ENCODE measurements at regions not wholly inside any gene's neighbourhood (a gene's known extent, or its start where the extent isn't known, plus 50 kb on each side); places are given as distances from the start of the nearest gene placed in this dataset.

GRCh38 chr16:55209626-55210025 lies 114.4 kb upstream of the IRX6 start:
- ATAC-seq (ENCODE audit: low read depth) (no peak), DNase-seq (no peak)
- no peaks in the 10 kb centered on the region for H3K79me2 ChIP-seq (ENCODE audit: control insufficient read depth, insufficient read depth, low read length)
- no peaks in the 10 kb centered on the region for H3K9me3 ChIP-seq (ENCODE audit: control extremely low read depth in 1 of 3, control insufficient read depth in 2 of 3, insufficient read depth in 1 of 3, low read length in 2 of 3)
- Mint-ChIP-seq H3K4me1 (no peaks in the 10 kb centered on the region), H3K4me3 (no peak overlapping the region), H3K27me3 (peaks cover 4% of the 10 kb centered on the region), H3K9me3 (ENCODE audit: insufficient read depth) (no peaks in the 10 kb centered on the region), H3K27ac (no peak overlapping the region)
- H3K4me2 ChIP-seq (replicated peaks; ENCODE audit: low read depth, low read length, poor library complexity, severe bottlenecking): no peak overlapping the region
- H2AFZ ChIP-seq (ENCODE audit: insufficient read depth, low read depth, low read length, poor library complexity, severe bottlenecking): no peak overlapping the region
- no peaks in the 10 kb centered on the region for H4K20me1 ChIP-seq (ENCODE audit: control insufficient read depth, insufficient read depth, low read length, poor library complexity, severe bottlenecking)
- H3K4me1 ChIP-seq (ENCODE audit: control insufficient read depth in 2 of 2, insufficient read depth in 2 of 2, low read length in 2 of 2): no peaks in the 10 kb centered on the region
- no peak overlapping the region for H3K9ac ChIP-seq (ENCODE audit: low read length)
- no peak for TF ChIP-seq EZH2 (IDR thresholded peaks at IDR 0.05; ENCODE audit: borderline replicate concordance, insufficient read depth, low read depth, low read length, poor library complexity, severe bottlenecking)
- TF ChIP-seq CTCF (IDR thresholded peaks at IDR 0.05): no peak
- 100% methylated on average over 1 of the region's 6 CpGs for WGBS (ENCODE audit: insufficient coverage)
- intact Hi-C loops (cut with micrococcal nuclease): no loop called here
- no peak overlapping the region for H3K27ac ChIP-seq (ENCODE audit: low read length in 2 of 2)
- no peaks in the 10 kb centered on the region for H3K36me3 ChIP-seq (replicated peaks in 1 of 2; ENCODE audit: control extremely low read depth in 1 of 2, control insufficient read depth in 1 of 2, extremely low read depth in 1 of 2, insufficient read depth in 2 of 2, low read length in 1 of 2)
- POLR2A ChIA-PET: no interaction called here
- H3K4me3 ChIP-seq (ENCODE audit: control extremely low read depth in 1 of 5, extremely low read depth in 1 of 5, insufficient read depth in 1 of 5, low read depth in 2 of 5, low read length in 4 of 5): no peak overlapping the region
- CTCF ChIA-PET: no interaction called here
- no peaks in the 10 kb centered on the region for H3K27me3 ChIP-seq (replicated peaks in 1 of 4; ENCODE audit: control extremely low read depth in 1 of 4, control insufficient read depth in 3 of 4, insufficient read depth in 4 of 4, low read length in 3 of 4)

- Histone ChIP-seq H3K9me3 (ENCODE audit: control extremely low read depth in 1 of 3, control insufficient read depth in 2 of 3, insufficient read depth in 1 of 3, low read length in 2 of 3) (no peaks in the 10 kb centered on the region), H3K27ac (ENCODE audit: low read length in 2 of 2) (no peak overlapping the region), H3K4me3 (ENCODE audit: control extremely low read depth in 1 of 5, extremely low read depth in 1 of 5, insufficient read depth in 1 of 5, low read depth in 2 of 5, low read length in 4 of 5) (no peak overlapping the region), H3K36me3 (replicated peaks in 1 of 2; ENCODE audit: control extremely low read depth in 1 of 2, control insufficient read depth in 1 of 2, extremely low read depth in 1 of 2, insufficient read depth in 2 of 2, low read length in 1 of 2) (no peaks in the 10 kb centered on the region), H3K4me2 (replicated peaks; ENCODE audit: low read depth, low read length, poor library complexity, severe bottlenecking) (no peak overlapping the region), H3K27me3 (replicated peaks in 1 of 4; ENCODE audit: control extremely low read depth in 1 of 4, control insufficient read depth in 3 of 4, insufficient read depth in 4 of 4, low read length in 3 of 4) (no peaks in the 10 kb centered on the region), H3K79me2 (ENCODE audit: control insufficient read depth, insufficient read depth, low read length) (no peaks in the 10 kb centered on the region), H3K4me1 (ENCODE audit: control insufficient read depth in 2 of 2, insufficient read depth in 2 of 2, low read length in 2 of 2) (no peaks in the 10 kb centered on the region), H4K20me1 (ENCODE audit: control insufficient read depth, insufficient read depth, low read length, poor library complexity, severe bottlenecking) (no peaks in the 10 kb centered on the region), H3K9ac (ENCODE audit: low read length) (no peak overlapping the region), H2AFZ (ENCODE audit: insufficient read depth, low read depth, low read length, poor library complexity, severe bottlenecking) (no peak overlapping the region)
- no peak overlapping the region for H3K27ac Mint-ChIP-seq
- no peak for ATAC-seq (ENCODE audit: low read depth)
- ChIA-PET POLR2A (no interaction called here), CTCF (no interaction called here)
- H3K4me3 Mint-ChIP-seq: no peak overlapping the region
- intact Hi-C loops (cut with micrococcal nuclease): no loop called here
- no CpG with 5 or more reads among the region's 2 CpGs for WGBS (ENCODE audit: insufficient coverage)
- peaks cover 7% of the 10 kb centered on the region for H3K27me3 Mint-ChIP-seq
- TF ChIP-seq CTCF (IDR thresholded peaks at IDR 0.05) (no peak), EZH2 (IDR thresholded peaks at IDR 0.05; ENCODE audit: borderline replicate concordance, insufficient read depth, low read depth, low read length, poor library complexity, severe bottlenecking) (no peak)
- H3K9me3 Mint-ChIP-seq (ENCODE audit: insufficient read depth): no peaks in the 10 kb centered on the region
- no peak for DNase-seq
- no peaks in the 10 kb centered on the region for H3K4me1 Mint-ChIP-seq
Measured at GRCh38 chr16:55212791-55213190, 111.2 kb upstream of the IRX6 start.
